Stimulated activated CD4-positive, alpha-beta T cell treated with anti-CD3 and anti-CD28 coated beads, Interleukin-12 subunit alpha, Interleukin-12 subunit beta, amount 100 ng/mL, for 48 hours (primary cell): ENCODE measurements at regions not wholly inside any gene's neighbourhood (a gene's known extent, or its start where the extent isn't known, plus 50 kb on each side); places are given as distances from the start of the nearest gene placed in this dataset.

Experiments used
- DNase-seq, 3 donors: peaks; one replicate each; pipeline ENCODE4 v3.0.0-alpha.2; 2020; ENCODE audit warnings: low read depth in 2 of 3, low spot score in 1 of 3

- no peak for DNase-seq
These were observed 51.3 kb upstream of the TSC22D1 start for GRCh38 chr13:44627441-44627840.

GRCh38 chr13:44626176-44626575 lies 50.0 kb upstream of the TSC22D1 start:
- no peak for DNase-seq
